Neural cell (in vitro differentiated cells): ENCODE measurements at regions not wholly inside any gene's neighbourhood (a gene's known extent, or its start where the extent isn't known, plus 50 kb on each side); places are given as distances from the start of the nearest gene placed in this dataset.

Experiments
- H2AFZ ChIP-seq: fragments of 200-600, 300-800 bp; sonication (generic), shearing (Covaris generic); 2 replicates; pipeline ENCODE4 v1.6.0; 2014; ENCODE audit warnings: low read depth, mild to moderate bottlenecking, antibody characterized with exemption, low read length, moderate library complexity
- H3F3A ChIP-seq: fragments of 200-600 bp; shearing (Covaris generic); 2 replicates; pipeline ENCODE4 v1.6.1; 2016; ENCODE audit warnings: mild to moderate bottlenecking, moderate library complexity, mixed read lengths, antibody characterized with exemption, low read length; ENCODE audit not compliant: insufficient read depth, poor library complexity, severe bottlenecking
- H3K27ac ChIP-seq: fragments of 200-600, 300-800 bp; sonication (generic), shearing (Covaris generic); 2 replicates; pipeline ENCODE4 v1.5.1; 2014; ENCODE audit warnings: mild to moderate bottlenecking, low read length, moderate library complexity
- H3K27me3 ChIP-seq: fragments of 300-800, 200-600 bp; sonication (generic), shearing (Covaris generic); 2 replicates; pipeline ENCODE4 v1.6.0; 2014; ENCODE audit warnings: mild to moderate bottlenecking, low read depth, low read length, moderate library complexity; ENCODE audit not compliant: insufficient read depth
- H3K36me3 ChIP-seq: fragments of 300-800, 200-600 bp; sonication (generic), shearing (Covaris generic); 2 replicates; pipeline ENCODE4 v1.5.1; 2014; ENCODE audit warnings: mild to moderate bottlenecking, antibody characterized with exemption, low read length, moderate library complexity; ENCODE audit not compliant: insufficient read depth
- H3K4me2 ChIP-seq: fragments of 300-800, 200-600 bp; sonication (generic), shearing (Covaris generic); 2 replicates; pipeline ENCODE4 v1.6.0; 2014; ENCODE audit warnings: mild to moderate bottlenecking, low read length
- H3K4me3 ChIP-seq: fragments of 300-800, 200-600 bp; sonication (generic), shearing (Covaris generic); 2 replicates; pipeline ENCODE4 v1.5.1; 2014; ENCODE audit warnings: mild to moderate bottlenecking, low read length, moderate library complexity
- H3K79me2 ChIP-seq: fragments of 200-600 bp; shearing (Covaris generic); replicated peaks from 2 replicates; pipeline ENCODE4 v1.6.0; 2014; ENCODE audit warnings: mild to moderate bottlenecking, low read length, moderate library complexity; ENCODE audit not compliant: insufficient read depth
- H3K9ac ChIP-seq: fragments of 300-800, 200-600 bp; sonication (generic), shearing (Covaris generic); 2 replicates; pipeline ENCODE4 v1.6.1; 2016; ENCODE audit warnings: mild to moderate bottlenecking, low read length, mixed read lengths
- H3K9me2 ChIP-seq: fragments of 200-600 bp; shearing (Covaris generic); 2 replicates; pipeline ENCODE4 v1.6.1; 2016; ENCODE audit warnings: mild to moderate bottlenecking, low read length, mixed read lengths; ENCODE audit not compliant: insufficient read depth
- H3K9me3 ChIP-seq: fragments of 200-600, 300-800 bp; sonication (generic), shearing (Covaris generic); 2 replicates; pipeline ENCODE4 v1.6.1; 2016; ENCODE audit warnings: mild to moderate bottlenecking, mixed run types, low read length, moderate library complexity, mixed read lengths
- H4K20me1 ChIP-seq: fragments of 200-600 bp; shearing (Covaris generic); 2 replicates; pipeline ENCODE4 v1.6.1; 2016; ENCODE audit warnings: mild to moderate bottlenecking, mixed run types; ENCODE audit not compliant: insufficient read depth
- CTCF ChIP-seq: fragments of 450-650 bp; IDR thresholded peaks from 2 replicates; pipeline ENCODE4 v1.5.1; 2014; ENCODE audit warnings: antibody characterized with exemption, mild to moderate bottlenecking, moderate library complexity; ENCODE audit not compliant: poor library complexity, severe bottlenecking
- EP300 ChIP-seq: fragments of 450-650 bp; conservative IDR thresholded peaks from 2 replicates; pipeline ENCODE4 v1.6.1; 2014; ENCODE audit warnings: antibody characterized with exemption, mild to moderate bottlenecking, moderate library complexity; ENCODE audit not compliant: poor library complexity, severe bottlenecking
- EZH2 ChIP-seq: fragments of 200-600, 300-800 bp; shearing (Covaris generic), sonication (generic); IDR thresholded peaks from 2 replicates; pipeline ENCODE4 v1.6.1; 2014; ENCODE audit warnings: antibody characterized with exemption, low read length, borderline replicate concordance, mild to moderate bottlenecking; ENCODE audit not compliant: insufficient read depth, poor library complexity, severe bottlenecking
- MXI1 ChIP-seq: fragments of 450-650 bp; conservative IDR thresholded peaks from 2 replicates; pipeline ENCODE4 v1.6.1; 2014; ENCODE audit warnings: antibody characterized with exemption, mild to moderate bottlenecking; ENCODE audit not compliant: poor library complexity, severe bottlenecking
- POLR2AphosphoS5 ChIP-seq: IDR thresholded peaks from 2 replicates; pipeline ENCODE4 v1.6.1; 2012
- RAD21 ChIP-seq: fragments of 450-650 bp; conservative IDR thresholded peaks from 2 replicates; pipeline ENCODE4 v1.6.1; 2014; ENCODE audit warnings: antibody characterized with exemption, mild to moderate bottlenecking, moderate library complexity
- REST ChIP-seq: IDR thresholded peaks from 2 replicates; pipeline ENCODE4 v1.6.1; 2012; ENCODE audit warnings: borderline replicate concordance
- SMC3 ChIP-seq: fragments of 450-650 bp; conservative IDR thresholded peaks from 2 replicates; pipeline ENCODE4 v1.6.1; 2014; ENCODE audit warnings: antibody characterized with exemption, mild to moderate bottlenecking, moderate library complexity; ENCODE audit not compliant: poor library complexity
- TAF1 ChIP-seq: IDR thresholded peaks from 2 replicates; pipeline ENCODE4 v1.6.1; 2012; ENCODE audit warnings: low read depth

- H2AFZ ChIP-seq, result no peak overlapping the region
- no peaks in the 10 kb centered on the region for H3K9me3 ChIP-seq
- H3K9ac ChIP-seq, result no peak overlapping the region
- H3K27ac ChIP-seq, result no peak overlapping the region
- H3K27me3 ChIP-seq, result no peaks in the 10 kb centered on the region
- H4K20me1 ChIP-seq, result no peaks in the 10 kb centered on the region
- H3K4me3 ChIP-seq, result no peak overlapping the region
- H3K4me2 ChIP-seq, result no peak overlapping the region
- H3K9me2 ChIP-seq, result no peaks in the 10 kb centered on the region
- H3K36me3 ChIP-seq, result no peaks in the 10 kb centered on the region
- H3K79me2 ChIP-seq, result no peaks in the 10 kb centered on the region
- no peaks in the 10 kb centered on the region for H3F3A ChIP-seq
- no peak for TF ChIP-seq RAD21
- no peak for TF ChIP-seq POLR2AphosphoS5
- no peak for TF ChIP-seq REST
- no peak for TF ChIP-seq EP300
- no peak for TF ChIP-seq SMC3
Measured at GRCh38 chr22:49133541-49133940, 694.1 kb downstream of the BRD1 start.

GRCh38 chr22:49132009-49132408 lies 695.7 kb downstream of the BRD1 start:
- no peak overlapping the region for H3K27ac ChIP-seq
- no peaks in the 10 kb centered on the region for H3K36me3 ChIP-seq
- H3K9me3 ChIP-seq, result no peaks in the 10 kb centered on the region
- no peaks in the 10 kb centered on the region for H3K9me2 ChIP-seq
- H3K9ac ChIP-seq, result no peak overlapping the region
- H3F3A ChIP-seq, result no peaks in the 10 kb centered on the region
- H3K4me2 ChIP-seq, result no peak overlapping the region
- H3K79me2 ChIP-seq, result no peaks in the 10 kb centered on the region
- H2AFZ ChIP-seq, result no peak overlapping the region
- no peak overlapping the region for H3K4me3 ChIP-seq
- no peaks in the 10 kb centered on the region for H3K27me3 ChIP-seq
- TF ChIP-seq MXI1, result no peak
- no peak for TF ChIP-seq TAF1
- TF ChIP-seq REST, result no peak
- TF ChIP-seq POLR2AphosphoS5, result no peak
- no peak for TF ChIP-seq EP300
- TF ChIP-seq RAD21, result no peak
- TF ChIP-seq EZH2, result no peak
- no peak for TF ChIP-seq SMC3
- TF ChIP-seq CTCF, result no peak
- H4K20me1 ChIP-seq, result no peaks in the 10 kb centered on the region
